ENCODE measurements at regions not wholly inside any gene's neighbourhood (a gene's known extent, or its start where the extent isn't known, plus 50 kb on each side); places are given as distances from the start of the nearest gene placed in this dataset.

DNA sequence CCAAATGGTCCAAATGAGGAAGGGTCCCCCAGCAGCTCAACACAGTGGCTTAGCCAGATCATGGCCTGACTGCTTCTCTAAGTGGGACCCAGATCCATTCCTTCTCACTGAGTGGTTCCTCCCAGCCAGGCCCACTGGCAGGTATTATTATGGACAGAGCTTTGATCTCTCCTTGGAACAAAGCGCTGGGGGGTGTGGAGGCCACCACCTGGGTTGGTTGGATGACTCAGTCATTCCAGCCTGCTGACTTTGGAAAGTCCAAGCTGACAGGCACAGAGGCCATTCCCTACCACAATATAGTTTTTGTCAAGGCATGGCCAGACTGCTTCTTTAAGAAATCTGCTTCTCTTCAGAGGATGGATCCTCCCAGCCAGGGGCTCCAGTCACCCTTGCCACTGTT is 341.1 kb downstream of the BTG1 start:
- intact Hi-C loops (cut with micrococcal nuclease), result no loop called here
- H3K4me2 ChIP-seq (ENCODE audit: low read length), result no peak overlapping the region

GRCh38 chr12:91801048-91801447 is 344.6 kb downstream of the BTG1 start:
- H3K9ac ChIP-seq (ENCODE audit: low read length), result no peak overlapping the region
- ChIA-PET POLR2A (ENCODE audit: unreplicated experiment) (no interaction called here), CTCF (interaction anchor here (1.2 kb wide), 1 partner anchor 10 kb away, joined by 5 read pairs; no protein-coding TSS in a partner anchor)
- no peaks in the 10 kb centered on the region for H3K9me3 ChIP-seq (ENCODE audit: low read length)
- ATAC-seq (no peak), DNase-seq (no peak)
- no peaks in the 10 kb centered on the region for H3K79me2 ChIP-seq (ENCODE audit: low read length)
- H3K9me2 ChIP-seq (replicated peaks; ENCODE audit: low read length), result no peaks in the 10 kb centered on the region
- H3K4me1 ChIP-seq (ENCODE audit: insufficient read depth, low read length), result 0 out of 2 replicates have a peak, but pooled peaks cover 5% of the 10 kb centered on the region
- BruUV-seq (replicated peaks), result no TSS peak
- H3F3A ChIP-seq (ENCODE audit: low read length, unreplicated experiment), result no peaks in the 10 kb centered on the region
- no peaks in the 10 kb centered on the region for H4K20me1 ChIP-seq (ENCODE audit: low read length)
- H3K27me3 ChIP-seq (ENCODE audit: low read length), result no peaks in the 10 kb centered on the region
- no peak overlapping the region for H3K27ac ChIP-seq (ENCODE audit: low read length)
- no peak overlapping the region for H3K4me3 ChIP-seq (ENCODE audit: low read length)
- TF ChIP-seq CTCF (conservative IDR thresholded peaks at IDR 0.05; ENCODE audit: low read depth, low read length), result no peak
- TF ChIP-seq EZH2phosphoT487 (IDR thresholded peaks at IDR 0.05; ENCODE audit: borderline replicate concordance, low read length), result no peak
- TF ChIP-seq EZH2 (IDR thresholded peaks at IDR 0.05; ENCODE audit: low read length, unreplicated experiment), result no peak
- no peak overlapping the region for H2AFZ ChIP-seq (ENCODE audit: low read length)
- H3K4me2 ChIP-seq (ENCODE audit: low read length), result no peak overlapping the region
- intact Hi-C loops (cut with micrococcal nuclease), result no loop called here
- H3K36me3 ChIP-seq (ENCODE audit: low read depth, low read length), result no peaks in the 10 kb centered on the region

More for the DNA sequence above, 341.1 kb downstream of the BTG1 start:
- 0 out of 2 replicates have a peak, but pooled peaks cover 5% of the 10 kb centered on the region for H3K4me1 ChIP-seq (ENCODE audit: insufficient read depth, low read length)
- no peaks in the 10 kb centered on the region for H3K36me3 ChIP-seq (ENCODE audit: low read depth, low read length)
- H3K4me3 ChIP-seq (ENCODE audit: low read length), result no peak overlapping the region
- TF ChIP-seq EZH2phosphoT487 (IDR thresholded peaks at IDR 0.05; ENCODE audit: borderline replicate concordance, low read length), result no peak
- no peak for TF ChIP-seq EZH2 (IDR thresholded peaks at IDR 0.05; ENCODE audit: low read length, unreplicated experiment)
- TF ChIP-seq CTCF (conservative IDR thresholded peaks at IDR 0.05; ENCODE audit: low read depth, low read length), result no peak
- no peak overlapping the region for H3K27ac ChIP-seq (ENCODE audit: low read length)
- DNase-seq (peak; percentile 39), ATAC-seq (no peak)
- BruUV-seq (replicated peaks), result no TSS peak
- H3F3A ChIP-seq (ENCODE audit: low read length, unreplicated experiment), result no peaks in the 10 kb centered on the region
- H3K27me3 ChIP-seq (ENCODE audit: low read length), result no peaks in the 10 kb centered on the region
- H3K9ac ChIP-seq (ENCODE audit: low read length), result no peak overlapping the region
- no peaks in the 10 kb centered on the region for H3K9me2 ChIP-seq (replicated peaks; ENCODE audit: low read length)
- ChIA-PET CTCF (no interaction called here), POLR2A (ENCODE audit: unreplicated experiment) (no interaction called here)
- no peaks in the 10 kb centered on the region for H3K79me2 ChIP-seq (ENCODE audit: low read length)
- H3K9me3 ChIP-seq (ENCODE audit: low read length), result no peaks in the 10 kb centered on the region
- no peaks in the 10 kb centered on the region for H4K20me1 ChIP-seq (ENCODE audit: low read length)
- H2AFZ ChIP-seq (ENCODE audit: low read length), result no peak overlapping the region

DNA sequence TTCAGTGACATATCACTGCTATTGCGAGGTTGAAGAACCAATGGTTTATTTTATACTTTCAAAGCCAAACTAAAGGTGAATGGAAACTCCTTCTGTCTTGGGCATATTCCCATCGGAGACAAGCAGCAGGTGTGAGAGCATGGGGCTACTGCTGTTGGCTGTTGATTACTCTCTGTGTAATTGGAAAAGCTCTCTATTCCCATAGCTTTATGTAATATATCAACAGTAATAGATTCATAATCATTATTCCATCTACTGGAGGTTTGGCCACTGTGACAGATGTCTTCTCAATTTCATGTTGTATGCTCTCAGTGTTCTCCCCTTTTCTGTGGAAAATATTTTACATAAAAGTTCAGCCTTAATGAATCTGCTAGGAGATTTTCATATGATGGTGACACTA is 352.0 kb downstream of the BTG1 start:
- no peak overlapping the region for H3K27ac ChIP-seq (ENCODE audit: low read length)
- no peaks in the 10 kb centered on the region for H3K9me3 ChIP-seq (ENCODE audit: low read length)
- no peak overlapping the region for H3K4me3 ChIP-seq (ENCODE audit: low read length)
- H3K9me2 ChIP-seq (replicated peaks; ENCODE audit: low read length), result no peaks in the 10 kb centered on the region
- no TSS peak for BruUV-seq (replicated peaks)
- intact Hi-C loops (cut with micrococcal nuclease), result no loop called here
- H3K36me3 ChIP-seq (ENCODE audit: low read depth, low read length), result no peaks in the 10 kb centered on the region
- no peak overlapping the region for H2AFZ ChIP-seq (ENCODE audit: low read length)
- H3F3A ChIP-seq (ENCODE audit: low read length, unreplicated experiment), result no peaks in the 10 kb centered on the region
- H4K20me1 ChIP-seq (ENCODE audit: low read length), result no peaks in the 10 kb centered on the region
- H3K4me2 ChIP-seq (ENCODE audit: low read length), result no peak overlapping the region
- CTCF ChIA-PET, result no interaction called here
- H3K79me2 ChIP-seq (ENCODE audit: low read length), result no peaks in the 10 kb centered on the region
- no peak for ATAC-seq
- DNase-seq, result no peak
- no peaks in the 10 kb centered on the region for H3K27me3 ChIP-seq (ENCODE audit: low read length)
- H3K4me1 ChIP-seq (ENCODE audit: insufficient read depth, low read length), result no peaks in the 10 kb centered on the region
- TF ChIP-seq CTCF (conservative IDR thresholded peaks at IDR 0.05; ENCODE audit: low read depth, low read length) (no peak), EZH2phosphoT487 (IDR thresholded peaks at IDR 0.05; ENCODE audit: borderline replicate concordance, low read length) (no peak), EZH2 (IDR thresholded peaks at IDR 0.05; ENCODE audit: low read length, unreplicated experiment) (no peak)
- H3K9ac ChIP-seq (ENCODE audit: low read length), result no peak overlapping the region
- POLR2A ChIA-PET (ENCODE audit: unreplicated experiment), result no interaction called here

All from PC-3 (cell line).